ENCODE measurements at regions not wholly inside any gene's neighbourhood (a gene's known extent, or its start where the extent isn't known, plus 50 kb on each side); places are given as distances from the start of the nearest gene placed in this dataset.

DNA sequence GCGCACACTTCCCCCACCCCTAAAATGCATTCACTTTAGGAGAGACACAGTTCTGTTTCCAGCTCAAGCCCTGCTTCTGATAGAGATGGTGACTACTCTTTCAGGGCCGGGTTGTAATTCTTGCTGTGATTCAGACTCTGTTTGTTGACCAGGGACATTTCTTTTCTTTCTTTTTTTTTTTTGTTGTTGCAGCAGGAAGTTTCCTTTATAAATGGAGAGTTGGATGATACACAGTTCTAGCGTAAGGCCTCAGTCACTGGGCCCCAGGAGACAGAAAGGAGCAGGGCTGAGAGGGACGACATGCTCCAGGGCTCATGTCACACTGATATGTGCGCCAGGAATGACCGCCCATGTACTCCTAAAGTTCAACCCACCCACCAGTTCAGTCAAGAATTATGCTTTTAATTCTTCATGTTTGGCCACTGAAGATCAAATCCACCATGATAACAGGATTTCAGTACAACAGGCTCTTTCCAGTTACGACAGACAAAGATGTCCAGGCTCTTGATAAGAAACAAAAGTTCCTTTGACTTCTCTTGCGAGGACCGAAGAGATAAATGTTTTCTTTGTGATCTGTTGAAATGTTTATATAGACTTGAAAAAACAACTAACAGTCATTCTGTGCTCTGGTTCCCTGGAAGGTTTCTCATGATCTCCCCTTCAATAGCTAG lies 142.5 kb downstream of the CD164 start (continued):
- TF ChIP-seq, protein P1, sequence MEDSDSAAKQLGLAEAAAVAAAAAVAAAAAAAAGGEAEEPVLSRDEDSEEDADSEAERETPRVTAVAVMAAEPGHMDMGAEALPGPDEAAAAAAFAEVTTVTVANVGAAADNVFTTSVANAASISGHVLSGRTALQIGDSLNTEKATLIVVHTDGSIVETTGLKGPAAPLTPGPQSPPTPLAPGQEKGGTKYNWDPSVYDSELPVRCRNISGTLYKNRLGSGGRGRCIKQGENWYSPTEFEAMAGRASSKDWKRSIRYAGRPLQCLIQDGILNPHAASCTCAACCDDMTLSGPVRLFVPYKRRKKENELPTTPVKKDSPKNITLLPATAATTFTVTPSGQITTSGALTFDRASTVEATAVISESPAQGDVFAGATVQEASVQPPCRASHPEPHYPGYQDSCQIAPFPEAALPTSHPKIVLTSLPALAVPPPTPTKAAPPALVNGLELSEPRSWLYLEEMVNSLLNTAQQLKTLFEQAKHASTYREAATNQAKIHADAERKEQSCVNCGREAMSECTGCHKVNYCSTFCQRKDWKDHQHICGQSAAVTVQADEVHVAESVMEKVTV (CRISPR knock-in tag; IDR thresholded peaks at IDR 0.05), result no peak
- TF ChIP-seq ZNF253 (CRISPR knock-in tag; conservative IDR thresholded peaks at IDR 0.05), result no peak
- 0 out of 2 replicates have a peak, but pooled peaks have one; percentile 13 for TF ChIP-seq SMARCA4 (IDR thresholded peaks at IDR 0.05)
- no peak for TF ChIP-seq ATF1 (CRISPR knock-in tag; IDR thresholded peaks at IDR 0.05)
- no peak for TF ChIP-seq ATF1 (tag; IDR thresholded peaks at IDR 0.05)
- TF ChIP-seq SAP30 (IDR thresholded peaks at IDR 0.05; ENCODE audit: borderline replicate concordance, insufficient read depth, low read depth, low read length, poor library complexity, severe bottlenecking), result no peak
- TF ChIP-seq SREBF1 (IDR thresholded peaks at IDR 0.05; ENCODE audit: borderline replicate concordance, low read depth, low read length), result no peak
- TF ChIP-seq, protein P2, sequence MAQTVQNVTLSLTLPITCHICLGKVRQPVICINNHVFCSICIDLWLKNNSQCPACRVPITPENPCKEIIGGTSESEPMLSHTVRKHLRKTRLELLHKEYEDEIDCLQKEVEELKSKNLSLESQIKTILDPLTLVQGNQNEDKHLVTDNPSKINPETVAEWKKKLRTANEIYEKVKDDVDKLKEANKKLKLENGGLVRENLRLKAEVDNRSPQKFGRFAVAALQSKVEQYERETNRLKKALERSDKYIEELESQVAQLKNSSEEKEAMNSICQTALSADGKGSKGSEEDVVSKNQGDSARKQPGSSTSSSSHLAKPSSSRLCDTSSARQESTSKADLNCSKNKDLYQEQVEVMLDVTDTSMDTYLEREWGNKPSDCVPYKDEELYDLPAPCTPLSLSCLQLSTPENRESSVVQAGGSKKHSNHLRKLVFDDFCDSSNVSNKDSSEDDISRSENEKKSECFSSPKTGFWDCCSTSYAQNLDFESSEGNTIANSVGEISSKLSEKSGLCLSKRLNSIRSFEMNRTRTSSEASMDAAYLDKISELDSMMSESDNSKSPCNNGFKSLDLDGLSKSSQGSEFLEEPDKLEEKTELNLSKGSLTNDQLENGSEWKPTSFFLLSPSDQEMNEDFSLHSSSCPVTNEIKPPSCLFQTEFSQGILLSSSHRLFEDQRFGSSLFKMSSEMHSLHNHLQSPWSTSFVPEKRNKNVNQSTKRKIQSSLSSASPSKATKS (CRISPR knock-in tag; IDR thresholded peaks at IDR 0.05), result no peak
- TF ChIP-seq ADNP (tag; IDR thresholded peaks at IDR 0.05), result no peak
- peak; percentile 50; the same call in 1 of the 2 replicates for TF ChIP-seq SMAD4 (CRISPR knock-in tag; conservative IDR thresholded peaks at IDR 0.05)
- peak; percentile 7 for TF ChIP-seq MEIS2 (IDR thresholded peaks at IDR 0.05; ENCODE audit: partially characterized antibody)
- peak in 1 of 2 experiments; percentile 19; a peak in 1 of 4 replicates for TF ChIP-seq NRF1 (conservative IDR thresholded peaks at IDR 0.05 in 1 of 2, IDR thresholded peaks at IDR 0.05 in 1 of 2)
- TF ChIP-seq LARP7 (IDR thresholded peaks at IDR 0.05), result 0 out of 2 replicates have a peak, but pooled peaks have one; percentile 12
- TF ChIP-seq ARID1B (IDR thresholded peaks at IDR 0.05), result 0 out of 2 replicates have a peak, but pooled peaks have one; percentile 16
- TF ChIP-seq ZFX (CRISPR knock-in tag; IDR thresholded peaks at IDR 0.05), result peak; percentile 53; the same call in 1 of the 2 replicates
- no peak for TF ChIP-seq ZC3H8 (IDR thresholded peaks at IDR 0.05)
- TF ChIP-seq, protein P3, sequence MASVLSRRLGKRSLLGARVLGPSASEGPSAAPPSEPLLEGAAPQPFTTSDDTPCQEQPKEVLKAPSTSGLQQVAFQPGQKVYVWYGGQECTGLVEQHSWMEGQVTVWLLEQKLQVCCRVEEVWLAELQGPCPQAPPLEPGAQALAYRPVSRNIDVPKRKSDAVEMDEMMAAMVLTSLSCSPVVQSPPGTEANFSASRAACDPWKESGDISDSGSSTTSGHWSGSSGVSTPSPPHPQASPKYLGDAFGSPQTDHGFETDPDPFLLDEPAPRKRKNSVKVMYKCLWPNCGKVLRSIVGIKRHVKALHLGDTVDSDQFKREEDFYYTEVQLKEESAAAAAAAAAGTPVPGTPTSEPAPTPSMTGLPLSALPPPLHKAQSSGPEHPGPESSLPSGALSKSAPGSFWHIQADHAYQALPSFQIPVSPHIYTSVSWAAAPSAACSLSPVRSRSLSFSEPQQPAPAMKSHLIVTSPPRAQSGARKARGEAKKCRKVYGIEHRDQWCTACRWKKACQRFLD (CRISPR knock-in tag; IDR thresholded peaks at IDR 0.05), result peak; percentile 63; the same call in 1 of the 2 replicates
- no peak for TF ChIP-seq PHB (CRISPR knock-in tag; IDR thresholded peaks at IDR 0.05)
- peak; percentile 38 for TF ChIP-seq DMBX1 (CRISPR knock-in tag; IDR thresholded peaks at IDR 0.05; ENCODE audit: borderline replicate concordance)
- TF ChIP-seq RAD51 (IDR thresholded peaks at IDR 0.05; ENCODE audit: borderline replicate concordance, low read depth), result no peak
- peak; percentile 49 for TF ChIP-seq ZNF584 (CRISPR knock-in tag; IDR thresholded peaks at IDR 0.05; ENCODE audit: low read depth)
- no peak for TF ChIP-seq NCOA2 (IDR thresholded peaks at IDR 0.05; ENCODE audit: partially characterized antibody in 2 of 2)
- TF ChIP-seq BACH1 (tag; IDR thresholded peaks at IDR 0.05), result peak; percentile 38; the same call in 1 of the 2 replicates
- TF ChIP-seq, protein P4, sequence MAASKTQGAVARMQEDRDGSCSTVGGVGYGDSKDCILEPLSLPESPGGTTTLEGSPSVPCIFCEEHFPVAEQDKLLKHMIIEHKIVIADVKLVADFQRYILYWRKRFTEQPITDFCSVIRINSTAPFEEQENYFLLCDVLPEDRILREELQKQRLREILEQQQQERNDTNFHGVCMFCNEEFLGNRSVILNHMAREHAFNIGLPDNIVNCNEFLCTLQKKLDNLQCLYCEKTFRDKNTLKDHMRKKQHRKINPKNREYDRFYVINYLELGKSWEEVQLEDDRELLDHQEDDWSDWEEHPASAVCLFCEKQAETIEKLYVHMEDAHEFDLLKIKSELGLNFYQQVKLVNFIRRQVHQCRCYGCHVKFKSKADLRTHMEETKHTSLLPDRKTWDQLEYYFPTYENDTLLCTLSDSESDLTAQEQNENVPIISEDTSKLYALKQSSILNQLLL (CRISPR knock-in tag; IDR thresholded peaks at IDR 0.05; ENCODE audit: borderline replicate concordance), result no peak

All from K562 (cell line).